Chondrocyte (in vitro differentiated cells): ENCODE measurements at regions not wholly inside any gene's neighbourhood (a gene's known extent, or its start where the extent isn't known, plus 50 kb on each side); places are given as distances from the start of the nearest gene placed in this dataset.
"Not testable (repeated sequence)": the region's sequence is repeated elsewhere in the genome, so short reads cannot be mapped to it uniquely, and the experiment has no call there.

Experiments used
- DNase-seq: peaks from one replicate; pipeline ENCODE4 v3.0.0; 2021; ENCODE audit warnings: mixed read lengths, low spot score
- H3K27ac Mint-ChIP-seq: one replicate; pipeline ENCODE4 v1.8.0; 2021; ENCODE audit warnings: mild to moderate bottlenecking, moderate library complexity, mixed read lengths; ENCODE audit not compliant: unreplicated experiment
- H3K27me3 Mint-ChIP-seq: 2 replicates; pipeline ENCODE4 v1.8.0; 2021; ENCODE audit warnings: low read depth, mixed read lengths
- H3K36me3 Mint-ChIP-seq: 2 replicates; pipeline ENCODE4 v1.8.0; 2021; ENCODE audit warnings: low read depth, mixed read lengths
- H3K4me1 Mint-ChIP-seq: 2 replicates; pipeline ENCODE4 v1.8.0; 2021; ENCODE audit warnings: low read depth, mild to moderate bottlenecking, mixed read lengths
- H3K4me3 Mint-ChIP-seq: one replicate; pipeline ENCODE4 v1.8.0; 2021; ENCODE audit warnings: mild to moderate bottlenecking, moderate library complexity, mixed read lengths; ENCODE audit not compliant: unreplicated experiment
- H3K9me3 Mint-ChIP-seq: 2 replicates; pipeline ENCODE4 v1.8.0; 2021; ENCODE audit warnings: low read depth, mixed read lengths
- TF ChIP-seq, protein P1 (sequence below): fragments of 200-600 bp; sonication (generic); IDR thresholded peaks from 2 replicates; pipeline ENCODE4 v1.5.0; 2021; ENCODE audit warnings: antibody characterized with exemption, mild to moderate bottlenecking, moderate library complexity

GRCh38 chr16:60091529-60091928 is 1357.4 kb upstream of the GOT2 start:
- TF ChIP-seq, protein P1, sequence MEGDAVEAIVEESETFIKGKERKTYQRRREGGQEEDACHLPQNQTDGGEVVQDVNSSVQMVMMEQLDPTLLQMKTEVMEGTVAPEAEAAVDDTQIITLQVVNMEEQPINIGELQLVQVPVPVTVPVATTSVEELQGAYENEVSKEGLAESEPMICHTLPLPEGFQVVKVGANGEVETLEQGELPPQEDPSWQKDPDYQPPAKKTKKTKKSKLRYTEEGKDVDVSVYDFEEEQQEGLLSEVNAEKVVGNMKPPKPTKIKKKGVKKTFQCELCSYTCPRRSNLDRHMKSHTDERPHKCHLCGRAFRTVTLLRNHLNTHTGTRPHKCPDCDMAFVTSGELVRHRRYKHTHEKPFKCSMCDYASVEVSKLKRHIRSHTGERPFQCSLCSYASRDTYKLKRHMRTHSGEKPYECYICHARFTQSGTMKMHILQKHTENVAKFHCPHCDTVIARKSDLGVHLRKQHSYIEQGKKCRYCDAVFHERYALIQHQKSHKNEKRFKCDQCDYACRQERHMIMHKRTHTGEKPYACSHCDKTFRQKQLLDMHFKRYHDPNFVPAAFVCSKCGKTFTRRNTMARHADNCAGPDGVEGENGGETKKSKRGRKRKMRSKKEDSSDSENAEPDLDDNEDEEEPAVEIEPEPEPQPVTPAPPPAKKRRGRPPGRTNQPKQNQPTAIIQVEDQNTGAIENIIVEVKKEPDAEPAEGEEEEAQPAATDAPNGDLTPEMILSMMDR: no peak
- no peaks in the 10 kb centered on the region for H3K27me3 Mint-ChIP-seq
- H3K4me1 Mint-ChIP-seq: no peaks in the 10 kb centered on the region
- H3K9me3 Mint-ChIP-seq: peaks cover 15% of the 10 kb centered on the region
- H3K27ac Mint-ChIP-seq: no peak overlapping the region
- no peak for DNase-seq
- no peak overlapping the region for H3K4me3 Mint-ChIP-seq
- no peaks in the 10 kb centered on the region for H3K36me3 Mint-ChIP-seq

GRCh38 chr16:60091071-60091470 is 1357.0 kb upstream of the GOT2 start:
- Mint-ChIP-seq H3K4me1 (no peaks in the 10 kb centered on the region), H3K27ac (no peak overlapping the region), H3K27me3 (no peaks in the 10 kb centered on the region), H3K36me3 (no peaks in the 10 kb centered on the region), H3K4me3 (no peak overlapping the region), H3K9me3 (peaks cover 14% of the 10 kb centered on the region)
- DNase-seq: no peak
- TF ChIP-seq, protein P1: no peak

GRCh38 chr16:60087530-60087929 is 1353.4 kb upstream of the GOT2 start:
- no peak overlapping the region for H3K4me3 Mint-ChIP-seq
- no peaks in the 10 kb centered on the region for H3K27me3 Mint-ChIP-seq
- TF ChIP-seq, protein P1: no peak
- H3K9me3 Mint-ChIP-seq: peaks cover 14% of the 10 kb centered on the region
- no peaks in the 10 kb centered on the region for H3K4me1 Mint-ChIP-seq
- no peak overlapping the region for H3K27ac Mint-ChIP-seq
- no peaks in the 10 kb centered on the region for H3K36me3 Mint-ChIP-seq
- no peak for DNase-seq

GRCh38 chr16:60078819-60079218 is 1344.7 kb upstream of the GOT2 start:
- H3K9me3 Mint-ChIP-seq: peaks cover 10% of the 10 kb centered on the region
- DNase-seq, H3K36me3 Mint-ChIP-seq, H3K4me1 Mint-ChIP-seq, H3K27ac Mint-ChIP-seq, H3K27me3 Mint-ChIP-seq, H3K4me3 Mint-ChIP-seq: not testable (repeated sequence)

DNA sequence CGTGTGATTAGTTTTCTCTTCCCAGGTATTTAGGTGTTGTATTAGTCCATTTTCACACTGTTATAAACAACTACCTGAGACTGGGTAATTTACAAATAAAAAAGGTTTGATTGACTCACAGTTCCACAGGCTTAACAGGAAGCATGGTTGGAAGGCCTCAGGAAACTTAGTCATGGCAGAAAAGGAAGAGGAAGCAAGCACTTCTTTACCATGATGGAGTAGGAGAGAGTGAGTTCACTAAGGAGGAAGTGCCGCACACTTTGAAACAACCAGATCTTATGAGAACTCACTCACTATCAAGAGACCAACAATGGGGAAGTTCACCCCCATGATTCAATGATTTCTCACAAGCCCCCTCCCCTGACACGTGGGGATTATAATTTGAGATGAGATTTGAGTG is 1343.7 kb upstream of the GOT2 start:
- H3K36me3 Mint-ChIP-seq: no peaks in the 10 kb centered on the region
- no peak overlapping the region for H3K27ac Mint-ChIP-seq
- TF ChIP-seq, protein P1: no peak
- no peak overlapping the region for H3K4me3 Mint-ChIP-seq
- peaks cover 10% of the 10 kb centered on the region for H3K9me3 Mint-ChIP-seq
- DNase-seq: no peak
- H3K27me3 Mint-ChIP-seq: no peaks in the 10 kb centered on the region
- H3K4me1 Mint-ChIP-seq: no peaks in the 10 kb centered on the region

- no peak overlapping the region for H3K27ac Mint-ChIP-seq
- DNase-seq: no peak
- H3K27me3 Mint-ChIP-seq: peaks cover 5% of the 10 kb centered on the region
- no peaks in the 10 kb centered on the region for H3K36me3 Mint-ChIP-seq
- TF ChIP-seq, protein P1: no peak
- no peak overlapping the region for H3K4me3 Mint-ChIP-seq
- H3K4me1 Mint-ChIP-seq: no peaks in the 10 kb centered on the region
- peaks cover 7% of the 10 kb centered on the region for H3K9me3 Mint-ChIP-seq
Observed at GRCh38 chr16:60074378-60074777, 1340.3 kb upstream of the GOT2 start.
